ENCODE measurements at regions not wholly inside any gene's neighbourhood (a gene's known extent, or its start where the extent isn't known, plus 50 kb on each side); places are given as distances from the start of the nearest gene placed in this dataset.

DNA sequence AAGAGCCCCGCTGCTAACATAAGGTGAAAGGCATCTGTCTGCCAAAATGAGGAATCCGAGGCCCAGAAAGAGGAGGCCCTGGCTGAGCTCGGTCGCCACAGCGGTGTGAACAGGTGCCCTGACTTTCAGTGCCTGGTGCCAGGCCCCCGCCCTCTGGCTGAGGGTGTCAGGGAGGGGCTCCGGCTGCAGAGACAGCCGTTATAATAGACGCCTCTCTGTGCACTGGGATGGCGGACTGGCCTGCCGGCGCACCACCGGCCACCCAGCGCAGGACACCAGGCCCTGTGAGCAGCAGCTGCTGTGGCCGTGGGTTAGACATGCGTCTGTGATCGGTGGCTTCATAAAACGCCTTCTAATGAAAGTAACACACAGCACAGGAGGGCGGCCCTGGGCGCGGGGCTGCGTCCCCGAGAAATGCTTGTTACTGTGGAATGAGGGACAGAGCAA, 51.4 kb upstream of the ACTRT2 start:
- no peak for TF ChIP-seq EZH2phosphoT487 (conservative IDR thresholded peaks at IDR 0.05; ENCODE audit: low read length)
- TF ChIP-seq, protein P1, sequence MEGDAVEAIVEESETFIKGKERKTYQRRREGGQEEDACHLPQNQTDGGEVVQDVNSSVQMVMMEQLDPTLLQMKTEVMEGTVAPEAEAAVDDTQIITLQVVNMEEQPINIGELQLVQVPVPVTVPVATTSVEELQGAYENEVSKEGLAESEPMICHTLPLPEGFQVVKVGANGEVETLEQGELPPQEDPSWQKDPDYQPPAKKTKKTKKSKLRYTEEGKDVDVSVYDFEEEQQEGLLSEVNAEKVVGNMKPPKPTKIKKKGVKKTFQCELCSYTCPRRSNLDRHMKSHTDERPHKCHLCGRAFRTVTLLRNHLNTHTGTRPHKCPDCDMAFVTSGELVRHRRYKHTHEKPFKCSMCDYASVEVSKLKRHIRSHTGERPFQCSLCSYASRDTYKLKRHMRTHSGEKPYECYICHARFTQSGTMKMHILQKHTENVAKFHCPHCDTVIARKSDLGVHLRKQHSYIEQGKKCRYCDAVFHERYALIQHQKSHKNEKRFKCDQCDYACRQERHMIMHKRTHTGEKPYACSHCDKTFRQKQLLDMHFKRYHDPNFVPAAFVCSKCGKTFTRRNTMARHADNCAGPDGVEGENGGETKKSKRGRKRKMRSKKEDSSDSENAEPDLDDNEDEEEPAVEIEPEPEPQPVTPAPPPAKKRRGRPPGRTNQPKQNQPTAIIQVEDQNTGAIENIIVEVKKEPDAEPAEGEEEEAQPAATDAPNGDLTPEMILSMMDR (IDR thresholded peaks at IDR 0.05; ENCODE audit: insufficient read depth, low read length, poor library complexity, severe bottlenecking), result no peak
- H3K79me2 ChIP-seq (ENCODE audit: insufficient read depth, low read length), result no peaks in the 10 kb centered on the region
- H3K9ac ChIP-seq (ENCODE audit: low read length), result no peak overlapping the region
- no peaks in the 10 kb centered on the region for H3K9me2 ChIP-seq (replicated peaks; ENCODE audit: insufficient read depth, low read length)
- no peaks in the 10 kb centered on the region for H3K27me3 ChIP-seq (ENCODE audit: low read length)
- H3K4me2 ChIP-seq (ENCODE audit: low read depth, low read length, poor library complexity, severe bottlenecking), result no peak overlapping the region
- H2AFZ ChIP-seq (ENCODE audit: low read depth, low read length, severe bottlenecking), result no peak overlapping the region
- no peak overlapping the region for H3K27ac ChIP-seq (ENCODE audit: low read depth, low read length)
- no peaks in the 10 kb centered on the region for H3K9me3 ChIP-seq (ENCODE audit: insufficient read depth, low read length)
- H3K4me3 ChIP-seq (ENCODE audit: insufficient read depth, low read length, poor library complexity, severe bottlenecking), result no peak overlapping the region
- H4K20me1 ChIP-seq (ENCODE audit: low read depth, low read length), result no peaks in the 10 kb centered on the region
- no peaks in the 10 kb centered on the region for H3F3A ChIP-seq (ENCODE audit: insufficient read depth)
- H3K36me3 ChIP-seq (ENCODE audit: low read length), result no peaks in the 10 kb centered on the region

DNA sequence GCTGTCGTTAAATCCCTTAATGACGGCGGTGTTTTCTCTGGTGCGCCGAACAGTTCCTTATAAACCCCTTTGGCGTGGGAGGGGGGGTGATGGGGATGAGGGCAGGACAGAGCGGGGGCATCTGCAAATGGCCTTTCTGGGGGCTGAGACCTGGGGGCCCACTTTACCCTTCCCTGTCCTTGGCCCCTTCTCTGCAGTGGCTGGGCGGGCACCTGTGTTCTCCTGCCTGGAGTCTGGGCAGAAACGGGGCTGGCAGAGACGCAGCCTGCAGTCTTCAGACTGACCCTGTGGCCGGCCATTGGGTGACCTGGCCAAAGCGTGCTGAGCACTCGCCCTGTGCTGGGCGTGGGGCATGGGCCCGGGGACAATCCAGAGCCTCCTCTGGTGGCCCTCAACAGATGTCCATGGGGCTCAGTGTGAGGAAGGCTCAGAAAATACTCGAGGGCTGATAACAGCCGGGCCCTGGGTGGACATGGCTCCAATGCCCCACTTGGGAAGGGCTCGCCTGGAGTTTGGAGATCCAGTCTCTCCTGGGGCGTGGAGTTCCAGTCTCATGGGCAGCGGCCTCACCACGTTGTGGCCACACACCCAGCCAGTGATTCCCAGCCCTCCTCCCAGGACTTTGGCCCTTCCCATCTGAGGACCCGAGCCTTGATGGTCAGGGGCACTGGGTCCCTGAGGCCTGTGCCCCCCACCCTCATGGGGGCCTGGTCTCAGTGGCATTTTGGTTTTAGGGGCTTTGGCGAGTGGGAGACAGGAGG, 50.8 kb upstream of the ACTRT2 start:
- Histone ChIP-seq H3K27ac (ENCODE audit: low read depth, low read length) (no peak overlapping the region), H3K9ac (ENCODE audit: low read length) (no peak overlapping the region), H3K4me2 (ENCODE audit: low read depth, low read length, poor library complexity, severe bottlenecking) (no peak overlapping the region), H2AFZ (ENCODE audit: low read depth, low read length, severe bottlenecking) (no peak overlapping the region), H3F3A (ENCODE audit: insufficient read depth) (no peaks in the 10 kb centered on the region), H3K36me3 (ENCODE audit: low read length) (no peaks in the 10 kb centered on the region), H3K9me3 (ENCODE audit: insufficient read depth, low read length) (no peaks in the 10 kb centered on the region), H4K20me1 (ENCODE audit: low read depth, low read length) (no peaks in the 10 kb centered on the region), H3K79me2 (ENCODE audit: insufficient read depth, low read length) (no peaks in the 10 kb centered on the region), H3K27me3 (ENCODE audit: low read length) (no peaks in the 10 kb centered on the region), H3K9me2 (replicated peaks; ENCODE audit: insufficient read depth, low read length) (no peaks in the 10 kb centered on the region), H3K4me3 (ENCODE audit: insufficient read depth, low read length, poor library complexity, severe bottlenecking) (no peak overlapping the region)
- no peak for TF ChIP-seq EZH2phosphoT487 (conservative IDR thresholded peaks at IDR 0.05; ENCODE audit: low read length)
- TF ChIP-seq, protein P1 (IDR thresholded peaks at IDR 0.05; ENCODE audit: insufficient read depth, low read length, poor library complexity, severe bottlenecking), result no peak

DNA sequence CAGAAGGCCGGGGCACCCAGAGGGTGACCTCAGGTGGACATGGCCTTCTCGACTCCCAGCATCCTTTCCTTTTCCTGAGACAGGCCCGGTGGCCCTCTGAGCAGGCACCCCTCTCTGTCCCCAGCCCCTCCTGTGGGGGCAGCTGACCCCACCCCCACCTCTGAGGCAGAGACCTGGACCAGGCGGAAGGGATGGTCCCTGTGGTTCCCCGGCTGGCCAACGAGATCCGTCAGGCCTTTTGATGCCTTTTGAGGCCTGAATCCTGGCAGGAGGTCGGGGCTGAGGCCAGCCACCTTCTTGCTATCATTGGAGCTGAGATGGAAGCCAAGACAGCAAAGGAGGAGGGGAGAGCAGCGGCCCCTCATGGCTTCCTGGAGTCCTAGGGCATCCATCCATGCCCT, 50.2 kb upstream of the ACTRT2 start:
- no peak for TF ChIP-seq EZH2phosphoT487 (conservative IDR thresholded peaks at IDR 0.05; ENCODE audit: low read length)
- TF ChIP-seq, protein P1 (IDR thresholded peaks at IDR 0.05; ENCODE audit: insufficient read depth, low read length, poor library complexity, severe bottlenecking), result no peak
- no peaks in the 10 kb centered on the region for H3K9me3 ChIP-seq (ENCODE audit: insufficient read depth, low read length)
- H3K4me2 ChIP-seq (ENCODE audit: low read depth, low read length, poor library complexity, severe bottlenecking), result no peak overlapping the region
- H3K9me2 ChIP-seq (replicated peaks; ENCODE audit: insufficient read depth, low read length), result no peaks in the 10 kb centered on the region
- no peaks in the 10 kb centered on the region for H3K79me2 ChIP-seq (ENCODE audit: insufficient read depth, low read length)
- no peaks in the 10 kb centered on the region for H4K20me1 ChIP-seq (ENCODE audit: low read depth, low read length)
- H3K27me3 ChIP-seq (ENCODE audit: low read length), result no peaks in the 10 kb centered on the region
- no peak overlapping the region for H3K27ac ChIP-seq (ENCODE audit: low read depth, low read length)
- no peaks in the 10 kb centered on the region for H3K36me3 ChIP-seq (ENCODE audit: low read length)
- H3K9ac ChIP-seq (ENCODE audit: low read length), result no peak overlapping the region
- H3K4me3 ChIP-seq (ENCODE audit: insufficient read depth, low read length, poor library complexity, severe bottlenecking), result no peak overlapping the region
- H2AFZ ChIP-seq (ENCODE audit: low read depth, low read length, severe bottlenecking), result no peak overlapping the region
- no peaks in the 10 kb centered on the region for H3F3A ChIP-seq (ENCODE audit: insufficient read depth)

All from SU-DHL-6 (cell line).